ENCODE measurements at regions not wholly inside any gene's neighbourhood (a gene's known extent, or its start where the extent isn't known, plus 50 kb on each side); places are given as distances from the start of the nearest gene placed in this dataset.
"Not testable (repeated sequence)": the region's sequence is repeated elsewhere in the genome, so short reads cannot be mapped to it uniquely, and the experiment has no call there.

GRCh38 chr21:35711661-35712060 lies 348.7 kb downstream of the SETD4 start:
- H3K4me3 ChIP-seq (ENCODE audit: low read depth, low read length): no peak overlapping the region
- no peak for TF ChIP-seq CTCF (IDR thresholded peaks at IDR 0.05; ENCODE audit: low read depth, low read length)

- no peak for TF ChIP-seq CTCF (IDR thresholded peaks at IDR 0.05; ENCODE audit: low read depth, low read length)
- H3K4me3 ChIP-seq (ENCODE audit: low read depth, low read length): no peak overlapping the region
Measured at GRCh38 chr21:35711213-35711612, 349.1 kb downstream of the SETD4 start.

- H3K4me3 ChIP-seq (ENCODE audit: low read depth, low read length): not testable (repeated sequence)
Measured at GRCh38 chr21:35709990-35710389, 350.3 kb downstream of the SETD4 start.

GRCh38 chr21:35705888-35706287 lies 354.4 kb downstream of the SETD4 start:
- H3K4me3 ChIP-seq (ENCODE audit: low read depth, low read length): no peak overlapping the region
- no peak for TF ChIP-seq CTCF (IDR thresholded peaks at IDR 0.05; ENCODE audit: low read depth, low read length)

- no peak for TF ChIP-seq CTCF (IDR thresholded peaks at IDR 0.05; ENCODE audit: low read depth, low read length)
- H3K4me3 ChIP-seq (ENCODE audit: low read depth, low read length): no peak overlapping the region
Measured at GRCh38 chr21:35705237-35705887, 355.0 kb downstream of the SETD4 start.

GRCh38 chr21:35703704-35704103 lies 356.6 kb downstream of the SETD4 start:
- TF ChIP-seq CTCF (IDR thresholded peaks at IDR 0.05; ENCODE audit: low read depth, low read length): no peak
- no peak overlapping the region for H3K4me3 ChIP-seq (ENCODE audit: low read depth, low read length)

GRCh38 chr21:35699361-35699760 lies 361.0 kb downstream of the SETD4 start:
- TF ChIP-seq CTCF (IDR thresholded peaks at IDR 0.05; ENCODE audit: low read depth, low read length): no peak
- H3K4me3 ChIP-seq (ENCODE audit: low read depth, low read length): no peak overlapping the region

GRCh38 chr21:35697321-35697808 lies 363.0 kb downstream of the SETD4 start:
- H3K4me3 ChIP-seq (ENCODE audit: low read depth, low read length): no peak overlapping the region
- TF ChIP-seq CTCF (IDR thresholded peaks at IDR 0.05; ENCODE audit: low read depth, low read length): no peak
